GM10266 (cell line): ENCODE measurements at regions not wholly inside any gene's neighbourhood (a gene's known extent, or its start where the extent isn't known, plus 50 kb on each side); places are given as distances from the start of the nearest gene placed in this dataset.

ENCODE experiments used
- DNase-seq: peaks from one replicate; pipeline ENCODE4 v3.0.0; 2012; ENCODE audit errors: extremely low spot score
- TF ChIP-seq, protein P1 (sequence below): IDR thresholded peaks from 2 replicates; pipeline ENCODE4 v1.5.1; 2012; ENCODE audit warnings: mild to moderate bottlenecking, low read depth; ENCODE audit not compliant: control insufficient read depth, insufficient read depth; ENCODE audit errors: missing control alignments

DNA sequence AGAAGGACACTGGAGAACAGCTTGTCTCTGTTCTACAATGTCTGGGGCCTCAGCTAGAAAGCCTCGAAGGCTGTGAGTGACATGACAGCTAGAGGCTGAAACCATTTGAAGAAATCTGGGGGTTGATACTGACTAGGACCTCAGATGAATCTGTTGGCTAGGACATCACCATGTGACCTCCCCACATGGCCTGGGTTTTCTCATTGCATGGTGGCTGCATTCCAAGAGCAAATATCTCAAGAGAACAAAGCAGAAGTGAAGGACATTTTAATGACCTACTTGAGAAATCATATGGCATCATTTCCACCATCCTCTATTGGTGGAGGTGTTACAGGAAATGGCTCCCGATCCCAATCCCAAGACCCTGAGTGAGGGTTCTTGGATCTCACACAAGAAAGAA is 450.6 kb upstream of the AUTS2 start:
- no peak for DNase-seq
- TF ChIP-seq, protein P1, sequence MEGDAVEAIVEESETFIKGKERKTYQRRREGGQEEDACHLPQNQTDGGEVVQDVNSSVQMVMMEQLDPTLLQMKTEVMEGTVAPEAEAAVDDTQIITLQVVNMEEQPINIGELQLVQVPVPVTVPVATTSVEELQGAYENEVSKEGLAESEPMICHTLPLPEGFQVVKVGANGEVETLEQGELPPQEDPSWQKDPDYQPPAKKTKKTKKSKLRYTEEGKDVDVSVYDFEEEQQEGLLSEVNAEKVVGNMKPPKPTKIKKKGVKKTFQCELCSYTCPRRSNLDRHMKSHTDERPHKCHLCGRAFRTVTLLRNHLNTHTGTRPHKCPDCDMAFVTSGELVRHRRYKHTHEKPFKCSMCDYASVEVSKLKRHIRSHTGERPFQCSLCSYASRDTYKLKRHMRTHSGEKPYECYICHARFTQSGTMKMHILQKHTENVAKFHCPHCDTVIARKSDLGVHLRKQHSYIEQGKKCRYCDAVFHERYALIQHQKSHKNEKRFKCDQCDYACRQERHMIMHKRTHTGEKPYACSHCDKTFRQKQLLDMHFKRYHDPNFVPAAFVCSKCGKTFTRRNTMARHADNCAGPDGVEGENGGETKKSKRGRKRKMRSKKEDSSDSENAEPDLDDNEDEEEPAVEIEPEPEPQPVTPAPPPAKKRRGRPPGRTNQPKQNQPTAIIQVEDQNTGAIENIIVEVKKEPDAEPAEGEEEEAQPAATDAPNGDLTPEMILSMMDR, result no peak

DNA sequence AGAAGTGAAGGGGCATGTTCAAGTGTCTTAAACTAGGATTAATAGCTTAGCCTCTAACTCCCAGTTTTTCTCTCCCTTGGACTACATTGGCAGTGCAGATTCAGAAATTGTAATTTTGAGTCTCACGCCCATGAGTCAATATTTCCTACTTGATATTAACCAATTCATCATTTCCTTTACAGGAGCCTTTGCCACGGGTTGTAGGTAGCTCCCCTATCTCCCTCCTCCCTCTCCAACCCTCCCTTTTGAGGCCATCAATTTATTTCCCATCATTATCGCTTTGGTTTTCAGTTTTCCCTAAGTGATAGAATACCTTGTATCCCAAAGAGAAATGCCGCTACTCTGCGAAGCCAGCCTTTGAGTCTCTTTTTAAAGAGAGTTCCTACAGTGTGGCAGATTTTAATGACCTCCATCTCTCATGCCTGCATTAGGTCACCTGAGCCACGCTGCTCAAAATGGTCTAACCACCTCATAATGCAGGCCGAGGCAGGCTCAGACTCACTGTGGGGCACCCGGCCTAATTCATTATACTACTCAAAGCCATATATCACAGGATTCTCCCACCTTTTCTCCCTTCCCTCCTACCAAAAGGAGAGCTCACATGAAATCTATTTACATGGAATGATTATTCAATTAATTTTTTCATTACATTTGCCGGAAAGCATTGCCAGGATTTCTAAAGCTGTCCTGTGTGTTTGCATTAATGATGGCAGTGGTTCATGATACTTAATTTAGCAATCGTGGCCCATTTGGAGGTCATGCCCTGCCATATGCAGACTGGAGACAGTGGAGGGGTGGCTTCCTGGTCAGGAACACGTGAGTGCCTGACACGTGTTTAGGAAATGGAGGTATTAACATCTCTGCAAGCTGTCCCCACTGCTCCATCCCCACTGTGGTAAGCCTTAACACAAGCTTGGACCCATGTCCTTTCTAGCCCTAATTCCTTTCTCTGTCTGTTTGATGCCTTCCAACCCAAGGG is 448.2 kb upstream of the AUTS2 start:
- TF ChIP-seq, protein P1, result no peak
- no peak for DNase-seq

DNA sequence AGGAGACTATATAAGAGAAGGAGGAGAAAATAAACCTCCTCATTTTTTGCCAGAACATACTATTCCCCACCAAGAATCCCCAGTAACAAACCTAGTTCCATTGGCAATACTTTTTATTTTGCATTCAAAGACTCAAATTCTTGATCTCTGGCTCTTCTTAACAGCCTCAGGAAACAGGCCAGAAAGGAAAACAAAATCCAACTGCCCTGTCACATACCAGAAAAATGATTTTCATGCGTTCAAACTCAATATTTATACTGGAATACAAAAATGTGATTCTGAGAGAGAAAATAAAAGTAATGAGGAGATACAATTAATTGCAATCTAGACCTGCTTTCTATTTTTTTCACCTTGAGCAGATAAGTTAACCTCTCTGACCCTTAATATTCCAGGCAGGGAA is 435.9 kb upstream of the AUTS2 start:
- no peak for DNase-seq
- TF ChIP-seq, protein P1, result no peak

- TF ChIP-seq, protein P1, result no peak
Measured at GRCh38 chr7:69162931-69163670, 435.2 kb upstream of the AUTS2 start.

DNA sequence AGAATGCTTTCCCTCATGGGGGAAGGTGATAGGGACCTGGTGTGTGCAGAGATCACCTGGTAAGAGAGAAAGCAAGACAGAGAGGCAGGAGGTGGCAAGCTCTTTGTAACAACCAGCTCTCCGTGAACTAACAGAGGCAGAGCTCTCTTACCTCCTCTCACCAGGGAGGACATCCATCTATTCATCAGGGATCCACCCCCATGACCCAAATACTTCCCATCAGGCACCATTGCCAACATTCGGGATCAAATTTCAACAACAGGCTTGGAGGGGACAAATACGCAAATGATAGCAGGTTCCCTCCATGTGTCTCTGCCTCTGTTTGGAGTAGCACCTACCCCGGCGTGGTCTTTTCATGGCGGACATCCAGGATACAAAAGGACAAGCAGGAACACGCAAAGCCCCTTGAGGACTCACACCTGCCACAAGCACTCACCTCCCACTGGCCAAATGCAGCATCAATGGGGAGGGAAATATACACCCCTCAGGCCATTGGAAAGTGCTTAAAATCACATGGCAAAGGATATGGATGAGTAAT is 431.2 kb upstream of the AUTS2 start:
- TF ChIP-seq, protein P1, result no peak
- no peak for DNase-seq

More at GRCh38 chr7:69162931-69163670, 435.2 kb upstream of the AUTS2 start:
- no peak for DNase-seq

GRCh38 chr7:69169386-69169785 is 428.9 kb upstream of the AUTS2 start:
- DNase-seq, result no peak
- TF ChIP-seq, protein P1, result no peak
